GM23338 (cell line): ENCODE measurements at regions not wholly inside any gene's neighbourhood (a gene's known extent, or its start where the extent isn't known, plus 50 kb on each side); places are given as distances from the start of the nearest gene placed in this dataset.

Source experiments
- ATAC-seq: fragments of 200-7000 bp; cut with Tn5 transposase; 3 replicates; pipeline ENCODE4 v1.9.1; 2020
- DNase-seq: peaks from one replicate; pipeline ENCODE4 v3.0.0-alpha.2; 2015; ENCODE audit warnings: low spot score
- H2AFZ ChIP-seq: fragments of 200-600 bp; sonication (generic); 2 replicates; pipeline ENCODE4 v1.8.0; 2016; ENCODE audit warnings: antibody characterized with exemption, mild to moderate bottlenecking, moderate library complexity
- H3F3A ChIP-seq: fragments of 200-600 bp; sonication (generic); replicated peaks from 2 replicates; pipeline ENCODE4 v1.8.0; 2017; ENCODE audit warnings: antibody characterized with exemption, mixed run types, low read depth
- H3K27ac ChIP-seq: fragments of 200-600 bp; sonication (generic); 2 replicates; pipeline ENCODE4 v1.6.1; 2016; ENCODE audit warnings: low read depth
- H3K27me3 ChIP-seq: fragments of 200-600 bp; sonication (generic); 2 replicates; pipeline ENCODE4 v1.8.0; 2016; ENCODE audit warnings: mild to moderate bottlenecking, mixed run types, moderate library complexity; ENCODE audit not compliant: insufficient read depth
- H3K36me3 ChIP-seq: fragments of 200-600 bp; sonication (generic); 2 replicates; pipeline ENCODE4 v1.8.0; 2016; ENCODE audit warnings: mild to moderate bottlenecking; ENCODE audit not compliant: insufficient read depth
- H3K4me1 ChIP-seq: fragments of 200-600 bp; sonication (generic); 2 replicates; pipeline ENCODE4 v1.8.0; 2016; ENCODE audit warnings: mild to moderate bottlenecking, moderate library complexity; ENCODE audit not compliant: insufficient read depth
- H3K4me2 ChIP-seq: fragments of 200-600 bp; sonication (generic); 2 replicates; pipeline ENCODE4 v1.7.1; 2017; ENCODE audit warnings: mixed run types
- H3K4me3 ChIP-seq: fragments of 200-600 bp; sonication (generic); 2 replicates; pipeline ENCODE4 v1.6.1; 2016; ENCODE audit warnings: mixed run types
- H3K79me2 ChIP-seq: fragments of 200-600 bp; sonication (generic); replicated peaks from 2 replicates; pipeline ENCODE4 v1.8.0; 2017; ENCODE audit warnings: mild to moderate bottlenecking; ENCODE audit not compliant: insufficient read depth
- H3K9me2 ChIP-seq: fragments of 200-600 bp; sonication (generic); 2 replicates; pipeline ENCODE4 v1.8.0; 2017; ENCODE audit not compliant: insufficient read depth
- H4K20me1 ChIP-seq: fragments of 200-600 bp; sonication (generic); replicated peaks from 2 replicates; pipeline ENCODE4 v1.8.0; 2017; ENCODE audit warnings: mild to moderate bottlenecking; ENCODE audit not compliant: insufficient read depth
- H3K27ac Mint-ChIP-seq: 2 replicates; pipeline ENCODE4 v1.8.0; 2020; ENCODE audit warnings: inconsistent platforms, mild to moderate bottlenecking, moderate library complexity, mixed read lengths
- H3K27me3 Mint-ChIP-seq: 3 replicates; pipeline ENCODE4 v1.8.0; 2022; ENCODE audit warnings: low read depth, mild to moderate bottlenecking, moderate library complexity, mixed read lengths, inconsistent platforms; ENCODE audit not compliant: insufficient read depth, poor library complexity
- H3K36me3 Mint-ChIP-seq: 3 replicates; pipeline ENCODE4 v1.8.0; 2021; ENCODE audit warnings: low read depth, mild to moderate bottlenecking, inconsistent platforms, moderate library complexity, mixed read lengths
- H3K4me1 Mint-ChIP-seq: 3 replicates; pipeline ENCODE4 v1.8.0; 2020; ENCODE audit warnings: mild to moderate bottlenecking, inconsistent platforms, mixed read lengths
- H3K4me3 Mint-ChIP-seq: 3 replicates; pipeline ENCODE4 v1.8.0; 2021; ENCODE audit warnings: moderate library complexity, mild to moderate bottlenecking, inconsistent platforms, mixed read lengths
- H3K9me3 Mint-ChIP-seq: 3 replicates; pipeline ENCODE4 v1.8.0; 2020; ENCODE audit warnings: moderate library complexity, mild to moderate bottlenecking, inconsistent platforms, mixed read lengths
- CREB1 ChIP-seq: fragments of 250-450 bp; sonication (Bioruptor Pico); IDR thresholded peaks from 2 replicates; pipeline ENCODE4 v1.5.0; 2020; ENCODE audit warnings: low read depth, mild to moderate bottlenecking, moderate library complexity
- EZH2 ChIP-seq: fragments of 200-600 bp; sonication (generic); IDR thresholded peaks from one replicate; pipeline ENCODE4 v1.8.0; 2017; ENCODE audit warnings: antibody characterized with exemption, mild to moderate bottlenecking, low read depth; ENCODE audit not compliant: unreplicated experiment
- EZH2phosphoT487 ChIP-seq: fragments of 200-600 bp; sonication (generic); IDR thresholded peaks from one replicate; pipeline ENCODE4 v1.8.1; 2018; ENCODE audit warnings: antibody characterized with exemption; ENCODE audit not compliant: unreplicated experiment
- JUNB ChIP-seq: IDR thresholded peaks from one replicate; pipeline ENCODE4 v1.6.1; 2016; ENCODE audit warnings: antibody characterized with exemption; ENCODE audit not compliant: unreplicated experiment
- NANOG ChIP-seq: IDR thresholded peaks from 2 replicates; pipeline ENCODE4 v1.6.1; 2016; ENCODE audit warnings: antibody characterized with exemption, borderline replicate concordance
- POLR2AphosphoS5 ChIP-seq: IDR thresholded peaks from 2 replicates; pipeline ENCODE4 v1.6.1; 2016; ENCODE audit warnings: antibody characterized with exemption, low read depth
- STAT1 ChIP-seq: IDR thresholded peaks from one replicate; pipeline ENCODE4 v1.6.1; 2016; ENCODE audit warnings: antibody characterized with exemption; ENCODE audit not compliant: unreplicated experiment
- ZNF114 ChIP-seq: fragments of 250-450 bp; sonication (Bioruptor Pico); IDR thresholded peaks from 2 replicates; pipeline ENCODE4 v1.5.0; 2020; ENCODE audit warnings: mild to moderate bottlenecking, moderate library complexity
- ZNF331 ChIP-seq: fragments of 250-450 bp; sonication (Bioruptor Pico); IDR thresholded peaks from 2 replicates; pipeline ENCODE4 v1.5.0; 2020; ENCODE audit warnings: low read depth, mild to moderate bottlenecking, moderate library complexity
- TF ChIP-seq, protein P1 (sequence below): IDR thresholded peaks from one replicate; pipeline ENCODE4 v1.6.1; 2018; ENCODE audit warnings: antibody characterized with exemption; ENCODE audit not compliant: unreplicated experiment
- TF ChIP-seq, protein P2 (sequence below), 2 experiments: fragments of 200-600 bp in 1 of 2; sonication (generic) in 1 of 2; conservative IDR thresholded peaks; 2 replicates each; pipeline versions ENCODE4 v1.5.1 to v1.6.1; 2016 to 2017; ENCODE audit warnings: antibody characterized with exemption in 2 of 2, low read depth in 2 of 2, mild to moderate bottlenecking in 2 of 2, moderate library complexity in 1 of 2
- TF ChIP-seq, protein P3 (sequence below): IDR thresholded peaks from 2 replicates; pipeline ENCODE4 v1.6.1; 2016; ENCODE audit warnings: antibody characterized with exemption

DNA sequence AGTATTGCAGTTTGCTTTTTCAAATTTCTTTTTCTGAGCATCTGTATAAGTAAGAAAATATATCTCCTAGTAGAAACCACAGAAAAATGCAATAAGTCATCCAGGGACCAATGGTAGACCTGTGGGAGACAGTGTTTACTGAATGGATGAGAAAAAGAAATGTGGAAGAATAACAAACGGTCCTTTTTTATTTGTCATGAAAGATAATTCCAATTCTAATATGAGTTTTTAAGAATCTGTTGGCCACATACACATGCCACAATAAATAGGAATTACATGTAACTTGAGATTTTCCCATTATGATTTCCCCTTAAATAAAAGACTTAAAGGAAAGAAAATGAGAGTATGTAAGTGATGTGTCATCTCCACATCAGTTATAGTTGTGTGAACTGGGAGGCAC is 107.7 kb upstream of the RAB27B start:
- no peaks in the 10 kb centered on the region for H3K9me3 Mint-ChIP-seq

DNA sequence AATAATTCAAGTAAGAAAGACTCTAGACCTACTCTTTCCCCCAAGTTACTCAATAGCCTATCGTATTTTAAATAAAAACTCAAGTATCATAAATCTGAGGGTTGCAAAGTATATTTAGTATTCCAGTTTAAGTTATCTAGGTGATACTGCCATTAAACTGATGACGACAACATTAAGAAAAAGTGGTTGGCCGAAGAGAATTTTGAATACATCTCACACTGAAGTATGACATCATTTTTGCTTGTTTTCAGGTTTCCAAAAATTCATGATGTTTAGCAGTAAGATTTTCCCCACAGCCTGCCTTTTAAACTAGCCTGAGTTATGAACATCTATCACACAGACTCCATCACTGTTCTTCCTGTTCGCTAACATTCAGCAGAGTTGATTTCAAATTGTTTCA is 102.1 kb upstream of the RAB27B start:
- no peaks in the 10 kb centered on the region for H3K4me1 Mint-ChIP-seq
- Histone ChIP-seq H3K27me3 (no peaks in the 10 kb centered on the region), H3F3A (no peaks in the 10 kb centered on the region), H3K4me2 (no peak overlapping the region), H3K9me2 (no peaks in the 10 kb centered on the region), H4K20me1 (no peaks in the 10 kb centered on the region), H3K27ac (no peak overlapping the region), H3K4me3 (no peak overlapping the region), H3K36me3 (no peaks in the 10 kb centered on the region), H2AFZ (no peak overlapping the region), H3K4me1 (no peaks in the 10 kb centered on the region), H3K79me2 (no peaks in the 10 kb centered on the region)
- no peak for DNase-seq
- no peaks in the 10 kb centered on the region for H3K36me3 Mint-ChIP-seq
- no peaks in the 10 kb centered on the region for H3K27me3 Mint-ChIP-seq
- H3K27ac Mint-ChIP-seq: no peak overlapping the region
- H3K4me3 Mint-ChIP-seq: no peak overlapping the region
- no peak for ATAC-seq
- H3K9me3 Mint-ChIP-seq: no peaks in the 10 kb centered on the region
- TF ChIP-seq NANOG (no peak), EZH2phosphoT487 (no peak), CREB1 (CRISPR knock-in tag) (no peak), STAT1 (no peak), ZNF114 (CRISPR knock-in tag) (no peak), JUNB (no peak), ZNF331 (CRISPR knock-in tag) (no peak), POLR2AphosphoS5 (no peak), EZH2 (no peak)
- TF ChIP-seq, protein P1, sequence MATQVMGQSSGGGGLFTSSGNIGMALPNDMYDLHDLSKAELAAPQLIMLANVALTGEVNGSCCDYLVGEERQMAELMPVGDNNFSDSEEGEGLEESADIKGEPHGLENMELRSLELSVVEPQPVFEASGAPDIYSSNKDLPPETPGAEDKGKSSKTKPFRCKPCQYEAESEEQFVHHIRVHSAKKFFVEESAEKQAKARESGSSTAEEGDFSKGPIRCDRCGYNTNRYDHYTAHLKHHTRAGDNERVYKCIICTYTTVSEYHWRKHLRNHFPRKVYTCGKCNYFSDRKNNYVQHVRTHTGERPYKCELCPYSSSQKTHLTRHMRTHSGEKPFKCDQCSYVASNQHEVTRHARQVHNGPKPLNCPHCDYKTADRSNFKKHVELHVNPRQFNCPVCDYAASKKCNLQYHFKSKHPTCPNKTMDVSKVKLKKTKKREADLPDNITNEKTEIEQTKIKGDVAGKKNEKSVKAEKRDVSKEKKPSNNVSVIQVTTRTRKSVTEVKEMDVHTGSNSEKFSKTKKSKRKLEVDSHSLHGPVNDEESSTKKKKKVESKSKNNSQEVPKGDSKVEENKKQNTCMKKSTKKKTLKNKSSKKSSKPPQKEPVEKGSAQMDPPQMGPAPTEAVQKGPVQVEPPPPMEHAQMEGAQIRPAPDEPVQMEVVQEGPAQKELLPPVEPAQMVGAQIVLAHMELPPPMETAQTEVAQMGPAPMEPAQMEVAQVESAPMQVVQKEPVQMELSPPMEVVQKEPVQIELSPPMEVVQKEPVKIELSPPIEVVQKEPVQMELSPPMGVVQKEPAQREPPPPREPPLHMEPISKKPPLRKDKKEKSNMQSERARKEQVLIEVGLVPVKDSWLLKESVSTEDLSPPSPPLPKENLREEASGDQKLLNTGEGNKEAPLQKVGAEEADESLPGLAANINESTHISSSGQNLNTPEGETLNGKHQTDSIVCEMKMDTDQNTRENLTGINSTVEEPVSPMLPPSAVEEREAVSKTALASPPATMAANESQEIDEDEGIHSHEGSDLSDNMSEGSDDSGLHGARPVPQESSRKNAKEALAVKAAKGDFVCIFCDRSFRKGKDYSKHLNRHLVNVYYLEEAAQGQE: no peak
- TF ChIP-seq, protein P2, sequence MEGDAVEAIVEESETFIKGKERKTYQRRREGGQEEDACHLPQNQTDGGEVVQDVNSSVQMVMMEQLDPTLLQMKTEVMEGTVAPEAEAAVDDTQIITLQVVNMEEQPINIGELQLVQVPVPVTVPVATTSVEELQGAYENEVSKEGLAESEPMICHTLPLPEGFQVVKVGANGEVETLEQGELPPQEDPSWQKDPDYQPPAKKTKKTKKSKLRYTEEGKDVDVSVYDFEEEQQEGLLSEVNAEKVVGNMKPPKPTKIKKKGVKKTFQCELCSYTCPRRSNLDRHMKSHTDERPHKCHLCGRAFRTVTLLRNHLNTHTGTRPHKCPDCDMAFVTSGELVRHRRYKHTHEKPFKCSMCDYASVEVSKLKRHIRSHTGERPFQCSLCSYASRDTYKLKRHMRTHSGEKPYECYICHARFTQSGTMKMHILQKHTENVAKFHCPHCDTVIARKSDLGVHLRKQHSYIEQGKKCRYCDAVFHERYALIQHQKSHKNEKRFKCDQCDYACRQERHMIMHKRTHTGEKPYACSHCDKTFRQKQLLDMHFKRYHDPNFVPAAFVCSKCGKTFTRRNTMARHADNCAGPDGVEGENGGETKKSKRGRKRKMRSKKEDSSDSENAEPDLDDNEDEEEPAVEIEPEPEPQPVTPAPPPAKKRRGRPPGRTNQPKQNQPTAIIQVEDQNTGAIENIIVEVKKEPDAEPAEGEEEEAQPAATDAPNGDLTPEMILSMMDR (conservative IDR thresholded peaks at IDR 0.05; ENCODE audit: low read depth in 2 of 2): no peak
- TF ChIP-seq, protein P3, sequence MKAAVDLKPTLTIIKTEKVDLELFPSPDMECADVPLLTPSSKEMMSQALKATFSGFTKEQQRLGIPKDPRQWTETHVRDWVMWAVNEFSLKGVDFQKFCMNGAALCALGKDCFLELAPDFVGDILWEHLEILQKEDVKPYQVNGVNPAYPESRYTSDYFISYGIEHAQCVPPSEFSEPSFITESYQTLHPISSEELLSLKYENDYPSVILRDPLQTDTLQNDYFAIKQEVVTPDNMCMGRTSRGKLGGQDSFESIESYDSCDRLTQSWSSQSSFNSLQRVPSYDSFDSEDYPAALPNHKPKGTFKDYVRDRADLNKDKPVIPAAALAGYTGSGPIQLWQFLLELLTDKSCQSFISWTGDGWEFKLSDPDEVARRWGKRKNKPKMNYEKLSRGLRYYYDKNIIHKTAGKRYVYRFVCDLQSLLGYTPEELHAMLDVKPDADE: no peak

More for the DNA sequence above, 107.7 kb upstream of the RAB27B start:
- Mint-ChIP-seq H3K27me3 (peaks cover 3% of the 10 kb centered on the region), H3K4me1 (peaks cover 9% of the 10 kb centered on the region; the same call in 1 of the 3 replicates), H3K4me3 (no peak overlapping the region), H3K36me3 (no peaks in the 10 kb centered on the region), H3K27ac (no peak overlapping the region)
- ATAC-seq (no peak), DNase-seq (no peak)
- no peaks in the 10 kb centered on the region for H3F3A ChIP-seq
- no peak for TF ChIP-seq JUNB
- TF ChIP-seq NANOG: no peak
- TF ChIP-seq EZH2: no peak
- TF ChIP-seq, protein P2 (conservative IDR thresholded peaks at IDR 0.05; ENCODE audit: low read depth in 2 of 2): no peak
- TF ChIP-seq CREB1 (CRISPR knock-in tag): no peak
- TF ChIP-seq ZNF331 (CRISPR knock-in tag): no peak
- no peak for TF ChIP-seq ZNF114 (CRISPR knock-in tag)
- no peak for TF ChIP-seq EZH2phosphoT487
- no peaks in the 10 kb centered on the region for H3K79me2 ChIP-seq
- H2AFZ ChIP-seq: no peak overlapping the region
- H3K4me1 ChIP-seq: no peaks in the 10 kb centered on the region
- H3K9me2 ChIP-seq: no peaks in the 10 kb centered on the region
- no peak overlapping the region for H3K27ac ChIP-seq
- H3K27me3 ChIP-seq: no peaks in the 10 kb centered on the region
- no peak overlapping the region for H3K4me3 ChIP-seq
- H3K4me2 ChIP-seq: no peak overlapping the region
- no peaks in the 10 kb centered on the region for H3K36me3 ChIP-seq
- H4K20me1 ChIP-seq: no peaks in the 10 kb centered on the region
